Ectodermal cell (in vitro differentiated cells): ENCODE measurements at regions not wholly inside any gene's neighbourhood (a gene's known extent, or its start where the extent isn't known, plus 50 kb on each side); places are given as distances from the start of the nearest gene placed in this dataset.

Experiments
- H3K27ac ChIP-seq: 2 replicates; pipeline ENCODE4 v1.7.0; 2013; ENCODE audit warnings: mild to moderate bottlenecking, low read depth, low read length; ENCODE audit not compliant: insufficient read depth, poor library complexity, severe bottlenecking
- H3K27me3 ChIP-seq: 2 replicates; pipeline ENCODE4 v1.7.0; 2013; ENCODE audit warnings: mild to moderate bottlenecking, low read length; ENCODE audit not compliant: insufficient read depth, control insufficient read depth, poor library complexity, severe bottlenecking
- H3K36me3 ChIP-seq: one replicate; pipeline ENCODE4 v1.7.0; 2013; ENCODE audit warnings: low read length; ENCODE audit not compliant: control insufficient read depth, insufficient read depth
- H3K4me1 ChIP-seq: one replicate; pipeline ENCODE4 v1.7.0; 2013; ENCODE audit warnings: low read length; ENCODE audit not compliant: control insufficient read depth, insufficient read depth
- H3K4me3 ChIP-seq: 2 replicates; pipeline ENCODE4 v1.7.0; 2013; ENCODE audit warnings: low read depth, low read length, control low read depth; ENCODE audit not compliant: insufficient read depth
- H3K9me3 ChIP-seq: 2 replicates; pipeline ENCODE4 v1.7.0; 2013; ENCODE audit warnings: mild to moderate bottlenecking, low read length, moderate library complexity; ENCODE audit not compliant: control insufficient read depth
- whole genome bisulfite sequencing, 2 experiments: methylation state at CpG; one replicate each; pipeline ENCODE4 v1.1.7; 2013; ENCODE audit warnings: missing lambda C conversion rate in 2 of 2; 5-methylcytosine and 5-hydroxymethylcytosine counted together

GRCh38 chr2:16250056-16250425 lies 309.7 kb downstream of the MYCN start:
- Histone ChIP-seq H3K9me3 (no peaks in the 10 kb centered on the region), H3K27me3 (no peaks in the 10 kb centered on the region), H3K4me1 (peaks cover 17% of the 10 kb centered on the region), H3K27ac (no peak overlapping the region), H3K4me3 (no peak overlapping the region), H3K36me3 (no peaks in the 10 kb centered on the region)
- WGBS, 2 experiments, result 91 to 94% methylated on average over 1 of the region's 1 CpG

- Histone ChIP-seq H3K27ac (no peak overlapping the region), H3K4me3 (no peak overlapping the region), H3K36me3 (no peaks in the 10 kb centered on the region), H3K9me3 (no peaks in the 10 kb centered on the region), H3K4me1 (peaks cover 17% of the 10 kb centered on the region), H3K27me3 (no peaks in the 10 kb centered on the region)
- 67 to 69% methylated on average over 22 of the region's 22 CpGs for WGBS, 2 experiments
Measured at GRCh38 chr2:16249246-16250055, 309.1 kb downstream of the MYCN start.

GRCh38 chr2:16248571-16249105 lies 308.3 kb downstream of the MYCN start:
- Histone ChIP-seq H3K36me3 (no peaks in the 10 kb centered on the region), H3K4me1 (peaks cover 17% of the 10 kb centered on the region), H3K9me3 (no peaks in the 10 kb centered on the region), H3K27ac (no peak overlapping the region), H3K4me3 (no peak overlapping the region), H3K27me3 (no peaks in the 10 kb centered on the region)
- WGBS, 2 experiments, result 71 to 75% methylated on average over 5 of the region's 5 CpGs

GRCh38 chr2:16247326-16248122 lies 307.2 kb downstream of the MYCN start:
- Histone ChIP-seq H3K36me3 (no peaks in the 10 kb centered on the region), H3K4me1 (peaks cover 17% of the 10 kb centered on the region), H3K9me3 (no peaks in the 10 kb centered on the region), H3K27me3 (no peaks in the 10 kb centered on the region), H3K4me3 (no peak overlapping the region), H3K27ac (no peak overlapping the region)
- WGBS, 2 experiments, result 93 to 97% methylated on average over 5 of the region's 5 CpGs

GRCh38 chr2:16246911-16247310 lies 306.6 kb downstream of the MYCN start:
- 92 to 97% methylated on average over 7 of the region's 7 CpGs for WGBS, 2 experiments

GRCh38 chr2:16246281-16246850 lies 306.0 kb downstream of the MYCN start:
- Histone ChIP-seq H3K36me3 (no peaks in the 10 kb centered on the region), H3K4me3 (no peak overlapping the region), H3K27ac (no peak overlapping the region), H3K27me3 (no peaks in the 10 kb centered on the region), H3K9me3 (no peaks in the 10 kb centered on the region), H3K4me1 (peaks cover 15% of the 10 kb centered on the region)
- 92 to 100% methylated on average over 2 of the region's 2 CpGs for WGBS, 2 experiments

More at GRCh38 chr2:16246911-16247310, 306.6 kb downstream of the MYCN start:
- Histone ChIP-seq H3K27ac (no peak overlapping the region), H3K9me3 (no peaks in the 10 kb centered on the region), H3K27me3 (no peaks in the 10 kb centered on the region), H3K4me3 (no peak overlapping the region), H3K4me1 (peaks cover 12% of the 10 kb centered on the region), H3K36me3 (no peaks in the 10 kb centered on the region)

GRCh38 chr2:16245481-16246054 lies 305.2 kb downstream of the MYCN start:
- no peaks in the 10 kb centered on the region for H3K36me3 ChIP-seq
- no peaks in the 10 kb centered on the region for H3K27me3 ChIP-seq
- H3K9me3 ChIP-seq, result no peaks in the 10 kb centered on the region
- H3K4me3 ChIP-seq, result no peak overlapping the region
- no peak overlapping the region for H3K27ac ChIP-seq
- 95 to 97% methylated on average over 5 of the region's 5 CpGs for WGBS, 2 experiments
- H3K4me1 ChIP-seq, result peaks cover 15% of the 10 kb centered on the region

- Histone ChIP-seq H3K27me3 (no peaks in the 10 kb centered on the region), H3K9me3 (no peaks in the 10 kb centered on the region), H3K27ac (no peak overlapping the region), H3K36me3 (no peaks in the 10 kb centered on the region), H3K4me1 (peaks cover 15% of the 10 kb centered on the region), H3K4me3 (no peak overlapping the region)
- WGBS, 2 experiments, result 93 to 95% methylated on average over 5 of the region's 5 CpGs
Measured at GRCh38 chr2:16244966-16245320, 304.6 kb downstream of the MYCN start.

- Histone ChIP-seq H3K36me3 (no peaks in the 10 kb centered on the region), H3K9me3 (no peaks in the 10 kb centered on the region), H3K27me3 (no peaks in the 10 kb centered on the region), H3K27ac (no peak overlapping the region), H3K4me3 (no peak overlapping the region), H3K4me1 (peaks cover 13% of the 10 kb centered on the region)
- 95 to 97% methylated on average over 6 of the region's 6 CpGs for WGBS, 2 experiments
Measured at GRCh38 chr2:16244153-16244965, 304.0 kb downstream of the MYCN start.
